GM10266 (cell line): ENCODE measurements at regions not wholly inside any gene's neighbourhood (a gene's known extent, or its start where the extent isn't known, plus 50 kb on each side); places are given as distances from the start of the nearest gene placed in this dataset.
"Not testable (repeated sequence)": the region's sequence is repeated elsewhere in the genome, so short reads cannot be mapped to it uniquely, and the experiment has no call there.

Experiments used
- DNase-seq: peaks from one replicate; pipeline ENCODE4 v3.0.0; 2012; ENCODE audit errors: extremely low spot score
- CTCF ChIP-seq: IDR thresholded peaks from 2 replicates; pipeline ENCODE4 v1.5.1; 2012; ENCODE audit warnings: mild to moderate bottlenecking, low read depth; ENCODE audit not compliant: control insufficient read depth, insufficient read depth; ENCODE audit errors: missing control alignments

- TF ChIP-seq CTCF = no peak
- no peak for DNase-seq
These were observed 162.7 kb downstream of the BARX2 start for GRCh38 chr11:129538323-129538722.

GRCh38 chr11:129543515-129544290 is 168.1 kb downstream of the BARX2 start:
- no peak for DNase-seq
- no peak for TF ChIP-seq CTCF

GRCh38 chr11:129544691-129545090 is 169.0 kb downstream of the BARX2 start:
- no peak for TF ChIP-seq CTCF
- DNase-seq = no peak

DNA sequence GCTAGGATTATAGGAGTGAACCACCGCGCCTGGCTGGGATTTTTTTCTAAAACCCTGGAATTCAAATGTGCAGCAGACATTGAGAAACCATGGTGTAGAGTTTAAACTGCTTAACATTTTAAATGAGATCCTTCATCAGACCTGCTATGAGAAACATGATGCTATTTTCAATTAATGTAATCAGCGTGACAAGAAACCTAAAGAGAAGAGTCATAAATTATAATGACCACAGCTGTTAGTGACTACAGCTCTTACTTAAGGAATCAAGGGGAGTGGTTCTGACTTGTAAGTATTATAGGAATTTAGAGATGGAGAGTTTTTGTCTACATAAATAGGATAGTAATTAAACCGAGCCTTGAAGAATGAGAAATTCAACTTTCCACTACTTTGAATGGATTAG is 170.6 kb downstream of the BARX2 start:
- no peak for TF ChIP-seq CTCF
- no peak for DNase-seq

GRCh38 chr11:129557421-129557820 is 181.8 kb downstream of the BARX2 start:
- no peak for DNase-seq
- no peak for TF ChIP-seq CTCF

DNA sequence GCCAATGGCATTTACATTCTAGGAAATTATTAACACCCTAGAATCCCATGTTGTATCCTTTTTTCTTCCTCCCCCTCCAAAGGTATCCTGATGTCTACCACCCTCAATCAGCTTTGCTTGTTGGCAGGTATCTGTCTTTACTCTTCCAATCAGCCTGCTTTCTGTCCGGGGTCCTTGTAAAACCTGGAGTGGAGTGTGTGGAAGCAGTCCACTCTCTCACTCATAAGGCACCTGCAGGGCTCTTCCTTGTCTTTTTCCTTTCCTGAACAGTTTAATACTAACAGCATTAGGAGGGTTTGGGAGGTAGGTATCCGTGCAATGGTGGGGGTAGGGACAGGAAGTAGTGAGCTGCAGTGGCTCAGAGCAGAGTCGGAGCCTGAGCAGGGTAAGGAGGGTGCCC is 193.4 kb downstream of the BARX2 start:
- TF ChIP-seq CTCF = no peak
- DNase-seq = no peak

- DNase-seq = not testable (repeated sequence)
These were observed 197.0 kb downstream of the BARX2 start for GRCh38 chr11:129572667-129573066.

DNA sequence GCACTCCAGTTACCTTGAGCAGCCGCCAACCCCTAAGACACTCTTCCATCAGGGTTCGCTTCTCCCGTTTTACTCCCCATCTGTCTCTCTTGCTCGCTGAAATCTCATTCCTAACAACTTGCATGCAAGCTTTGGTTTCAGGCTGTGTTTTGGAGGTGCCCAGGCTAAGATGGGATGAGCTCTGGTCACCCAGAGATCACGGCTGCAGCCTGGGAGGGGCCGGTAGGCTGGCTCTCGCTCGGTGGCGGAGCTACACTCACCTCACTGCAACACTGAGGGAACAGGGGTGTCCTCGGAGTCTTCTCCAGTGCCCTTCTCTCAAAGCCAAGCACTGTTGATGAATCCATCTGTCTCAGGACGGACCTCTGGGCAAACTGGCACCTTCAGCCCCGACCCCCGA is 197.5 kb downstream of the BARX2 start:
- no peak for DNase-seq
- no peak for TF ChIP-seq CTCF
